ENCODE measurements at regions not wholly inside any gene's neighbourhood (a gene's known extent, or its start where the extent isn't known, plus 50 kb on each side); places are given as distances from the start of the nearest gene placed in this dataset.
A peak's percentile ranks its signal among the peaks of the same experiment; 100 is the strongest.
"Not testable (repeated sequence)": the region's sequence is repeated elsewhere in the genome, so short reads cannot be mapped to it uniquely, and the experiment has no call there.

DNA sequence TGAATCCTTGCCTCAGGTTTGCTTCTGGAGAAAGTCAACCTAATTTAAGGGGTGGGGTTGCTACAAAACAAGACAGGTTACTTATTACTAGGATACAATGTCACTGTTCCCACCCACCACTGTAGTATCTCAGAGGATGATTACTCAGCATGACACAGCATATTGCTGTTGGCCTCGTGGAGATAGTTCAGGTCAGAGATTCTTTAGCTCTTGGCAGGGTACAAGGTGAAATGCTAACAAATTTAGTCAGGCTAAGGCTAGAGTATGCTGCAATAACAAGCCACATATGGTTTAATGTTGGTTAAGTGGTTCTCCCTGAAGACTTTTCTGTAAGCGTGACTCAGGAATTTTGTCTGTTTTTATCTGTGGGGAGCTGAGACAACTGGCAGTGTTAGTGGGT, 161.8 kb downstream of the EDEM1 start:
- no peak for DNase-seq (ENCODE audit: low read depth)

DNA sequence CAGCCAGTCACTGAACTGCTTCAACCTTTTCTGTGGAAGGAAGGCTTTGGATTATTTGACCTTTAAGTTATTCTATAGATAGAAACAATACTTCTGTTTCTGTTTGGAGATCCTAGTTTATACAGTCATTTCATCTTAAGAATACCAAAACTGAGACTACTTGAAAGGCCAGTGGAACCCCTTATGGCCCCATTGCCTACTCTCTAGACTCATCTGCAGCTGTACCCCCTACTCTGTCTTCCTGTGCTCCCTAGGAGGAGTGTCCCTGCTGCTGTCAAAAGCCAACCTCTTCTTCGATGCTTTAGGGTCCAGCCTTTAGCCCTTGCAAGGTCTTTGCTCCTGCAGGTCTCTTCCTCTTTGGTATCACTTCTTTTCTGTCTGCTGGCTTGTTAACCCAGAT, 169.6 kb downstream of the EDEM1 start:
- no peak for DNase-seq (ENCODE audit: low read depth)

- DNase-seq (ENCODE audit: low read depth) = no peak
Measured at GRCh38 chr3:5358911-5359310, 171.4 kb downstream of the EDEM1 start.

- DNase-seq (ENCODE audit: low read depth) = no peak
Measured at GRCh38 chr3:5360453-5360852, 172.9 kb downstream of the EDEM1 start.

DNA sequence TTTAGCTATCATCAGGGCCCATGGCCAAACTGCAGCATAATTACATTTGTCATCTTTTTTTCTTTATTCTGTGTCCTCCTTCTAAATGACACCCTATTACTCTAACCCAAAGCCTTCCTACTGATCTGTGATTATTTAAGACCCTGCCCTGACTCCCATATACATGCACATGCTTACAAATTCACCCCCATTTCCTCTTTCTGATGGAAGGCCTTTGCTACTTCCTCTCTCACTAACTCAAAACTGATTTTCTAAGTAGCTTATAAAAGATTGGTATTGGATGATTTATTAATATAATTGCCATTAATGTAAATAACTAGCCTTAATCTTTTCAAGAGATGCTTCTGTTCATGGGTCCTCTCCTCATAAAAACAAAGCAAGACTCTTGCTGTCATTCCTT, 179.2 kb downstream of the EDEM1 start:
- no peak for DNase-seq (ENCODE audit: low read depth)

- DNase-seq (ENCODE audit: low read depth) = not testable (repeated sequence)
Measured at GRCh38 chr3:5371555-5371954, 184.0 kb downstream of the EDEM1 start.

DNA sequence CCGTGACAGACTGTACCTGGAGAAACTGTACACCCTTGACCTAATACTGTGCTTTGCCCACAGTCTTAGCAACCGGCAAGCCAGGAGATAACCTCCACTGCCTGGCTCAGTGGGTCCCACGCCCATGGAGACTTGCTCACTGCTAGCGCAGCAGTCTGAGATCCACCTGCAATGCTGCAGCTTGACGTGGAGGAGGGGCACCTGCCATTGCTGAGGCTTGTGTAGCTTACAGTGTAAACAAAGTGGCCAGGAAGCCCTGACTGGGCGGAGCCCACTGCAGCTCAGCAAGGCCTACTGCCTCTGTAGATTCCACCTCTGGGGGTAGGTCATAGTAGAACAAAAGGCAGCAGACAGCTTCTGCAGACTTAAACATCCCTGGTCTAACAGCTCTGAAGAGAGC, 189.3 kb downstream of the EDEM1 start:
- no peak for DNase-seq (ENCODE audit: low read depth)

- DNase-seq (ENCODE audit: low read depth) = not testable (repeated sequence)
Measured at GRCh38 chr3:5379266-5379665, 191.8 kb downstream of the EDEM1 start.

DNA sequence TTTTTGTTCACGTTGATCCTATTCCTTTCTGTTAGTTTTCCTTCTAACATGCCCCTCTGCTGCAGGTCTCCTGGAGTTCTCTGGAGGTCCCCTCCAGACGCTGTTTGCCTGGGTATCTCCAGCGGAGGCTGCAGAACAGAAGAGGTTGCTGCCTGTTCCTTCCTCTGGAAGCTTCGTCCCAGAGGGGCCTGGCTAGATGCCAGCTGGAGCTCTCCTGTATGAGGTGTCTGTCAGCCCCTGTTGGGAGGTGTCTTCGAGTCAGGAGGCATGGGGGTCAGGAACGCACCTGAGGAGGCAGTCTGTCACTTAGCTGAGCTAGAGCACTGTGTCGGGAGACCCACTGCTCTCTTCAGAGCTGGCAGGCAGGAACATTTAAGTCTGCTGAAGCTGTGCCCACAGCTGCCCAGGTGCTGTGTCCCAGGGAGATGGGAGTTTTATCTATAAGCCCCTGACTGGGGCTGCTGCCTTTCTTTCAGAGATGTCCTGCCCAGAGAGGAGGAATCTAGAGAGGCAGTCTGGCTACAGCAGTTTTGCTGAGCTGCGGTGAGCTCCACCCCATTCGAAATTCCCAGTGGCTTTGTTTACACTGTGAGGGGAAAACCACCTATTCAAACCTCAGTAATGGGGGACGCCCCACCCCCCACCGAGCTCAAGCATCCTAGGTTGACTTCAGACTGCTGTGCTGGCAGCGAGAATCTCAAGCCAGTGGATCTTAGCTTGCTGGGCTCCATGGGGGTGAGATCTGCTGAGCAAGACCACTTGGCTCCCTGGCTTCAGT, 196.2 kb downstream of the EDEM1 start:
- not testable (repeated sequence) for DNase-seq (ENCODE audit: low read depth)

DNA sequence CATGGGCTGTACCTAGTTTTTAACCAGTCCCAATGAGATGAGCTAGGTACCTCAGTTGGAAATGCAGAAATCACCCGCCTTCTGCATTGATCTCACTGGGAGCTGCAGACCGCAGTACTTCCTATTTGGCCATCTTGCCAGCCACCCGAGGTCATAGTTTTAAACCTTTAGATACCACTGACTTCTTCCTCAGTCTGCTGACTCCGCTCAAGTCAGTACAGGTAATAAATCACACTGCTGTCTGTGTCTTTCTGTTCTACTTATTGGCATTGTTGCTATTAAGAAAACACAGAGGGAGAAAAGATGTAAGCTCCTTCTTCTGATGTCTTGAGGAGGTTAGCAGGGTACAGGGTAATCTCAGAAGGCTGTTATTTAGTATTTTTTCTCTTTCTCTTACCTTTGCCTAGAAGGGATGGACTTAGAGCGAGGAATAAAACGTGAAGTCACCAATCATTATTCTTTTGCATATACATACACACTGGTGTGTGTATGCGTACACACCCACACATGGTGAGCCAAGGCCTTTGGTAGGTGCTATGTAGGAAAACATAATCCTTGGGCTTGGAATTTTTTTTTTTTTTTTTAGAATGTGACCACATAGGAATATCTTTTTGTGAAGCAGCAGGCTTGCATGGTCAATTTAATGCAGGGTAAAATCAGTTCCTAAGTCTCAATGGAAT, 197.2 kb downstream of the EDEM1 start:
- no peak for DNase-seq (ENCODE audit: low read depth)

DNA sequence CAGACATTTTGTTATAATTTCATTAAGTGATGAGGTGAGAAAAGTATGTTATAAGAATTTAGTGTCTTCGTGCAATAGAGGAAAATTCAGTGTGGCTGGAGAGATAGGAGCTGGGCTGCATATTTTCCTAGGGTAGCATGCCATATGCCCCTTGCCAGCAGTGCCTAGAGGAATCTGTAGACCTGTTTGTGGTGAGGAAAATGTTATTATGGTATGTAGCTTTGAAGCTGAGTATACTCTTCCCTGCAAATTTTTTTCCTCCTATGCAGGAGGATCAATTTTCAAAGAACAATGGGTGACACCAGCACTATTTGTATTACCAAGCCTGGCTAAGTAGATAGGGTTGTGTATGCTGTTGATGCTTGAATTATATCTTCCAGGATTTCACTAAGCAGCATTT, 200.6 kb downstream of the EDEM1 start:
- no peak for DNase-seq (ENCODE audit: low read depth)

GRCh38 chr3:5389057-5389456, 201.6 kb downstream of the EDEM1 start:
- DNase-seq (ENCODE audit: low read depth) = no peak

DNA sequence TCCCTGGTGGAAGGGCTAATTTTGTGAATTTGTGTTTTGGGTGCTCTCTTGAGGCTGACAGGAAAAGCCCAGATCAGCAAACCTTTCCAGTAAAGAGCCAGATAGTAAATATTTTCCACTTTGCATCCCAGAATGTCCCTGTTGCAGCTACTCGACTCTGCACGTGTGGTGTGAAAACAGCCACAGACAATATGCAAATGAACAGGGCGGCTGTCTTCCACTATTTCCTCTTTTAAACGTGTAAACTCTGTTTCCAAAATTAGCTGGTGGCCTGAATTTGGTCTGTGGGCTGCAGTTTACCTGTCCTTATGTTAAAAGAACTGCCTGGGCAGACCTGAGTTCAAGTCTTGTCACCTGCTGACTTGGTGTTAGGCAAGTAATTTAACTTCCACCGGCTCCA, 202.7 kb downstream of the EDEM1 start:
- no peak for DNase-seq (ENCODE audit: low read depth)

DNA sequence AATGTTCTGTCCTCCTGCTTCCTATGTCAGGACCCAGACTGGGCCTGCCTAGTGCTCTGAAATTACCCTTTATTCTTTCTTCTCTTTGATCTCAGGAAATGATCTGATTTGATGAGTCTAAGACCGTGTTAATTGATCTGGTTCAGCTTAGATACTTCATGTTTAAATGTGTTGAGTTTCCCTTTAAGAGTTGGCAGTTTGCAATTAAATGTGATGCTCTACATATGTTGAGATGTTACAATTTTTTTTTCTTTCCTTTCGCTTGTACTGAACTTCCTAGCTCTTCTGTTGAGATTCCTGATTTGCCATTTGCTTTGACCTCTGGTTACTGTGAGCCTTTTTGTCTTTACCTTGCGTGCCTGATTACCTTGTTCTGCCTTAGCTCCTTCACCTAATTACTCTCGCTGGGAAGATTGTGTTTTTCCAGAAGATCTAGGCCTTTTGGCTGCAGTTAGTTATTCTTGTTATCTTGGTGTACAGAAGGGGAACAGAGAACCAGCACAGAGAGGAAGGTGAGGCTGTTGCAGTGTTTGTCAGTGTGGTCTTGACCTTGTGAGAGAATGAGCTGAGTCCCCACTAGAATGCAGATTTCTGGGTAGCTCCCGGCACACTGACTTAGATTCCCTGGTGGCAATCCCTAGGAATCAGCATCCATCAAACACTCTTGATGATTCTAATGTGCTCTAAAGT, 203.6 kb downstream of the EDEM1 start:
- no peak for DNase-seq (ENCODE audit: low read depth)

- no peak for DNase-seq (ENCODE audit: low read depth)
Measured at GRCh38 chr3:5401002-5401401, 213.5 kb downstream of the EDEM1 start.

- DNase-seq (ENCODE audit: low read depth) = no peak
Measured at GRCh38 chr3:5404718-5405117, 217.2 kb downstream of the EDEM1 start.

GRCh38 chr3:5411786-5412185, 224.3 kb downstream of the EDEM1 start:
- DNase-seq (ENCODE audit: low read depth) = peak; percentile 18

DNA sequence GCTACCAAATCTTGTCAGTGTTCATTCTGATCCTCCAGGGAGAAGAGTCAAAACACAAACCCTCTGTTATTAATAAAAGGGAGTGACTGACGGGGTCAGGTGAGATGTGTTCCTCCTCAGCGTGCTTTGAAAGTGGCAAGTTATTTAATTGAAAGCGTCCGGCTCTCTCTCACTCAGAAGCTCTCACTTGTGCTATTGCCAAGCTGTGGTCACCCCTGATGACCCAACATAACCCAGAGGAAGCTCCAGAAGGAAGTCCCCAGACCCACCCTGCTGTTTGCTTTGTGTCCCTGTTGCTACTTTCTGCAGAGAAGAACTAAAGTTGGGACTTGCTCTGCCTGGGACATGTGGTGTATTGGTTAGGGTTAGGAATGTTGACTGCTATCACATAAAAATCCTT, 235.6 kb downstream of the EDEM1 start:
- peak; percentile 9 for DNase-seq (ENCODE audit: low read depth)

- DNase-seq (ENCODE audit: low read depth) = no peak
Measured at GRCh38 chr3:5423523-5423922, 236.0 kb downstream of the EDEM1 start.

DNA sequence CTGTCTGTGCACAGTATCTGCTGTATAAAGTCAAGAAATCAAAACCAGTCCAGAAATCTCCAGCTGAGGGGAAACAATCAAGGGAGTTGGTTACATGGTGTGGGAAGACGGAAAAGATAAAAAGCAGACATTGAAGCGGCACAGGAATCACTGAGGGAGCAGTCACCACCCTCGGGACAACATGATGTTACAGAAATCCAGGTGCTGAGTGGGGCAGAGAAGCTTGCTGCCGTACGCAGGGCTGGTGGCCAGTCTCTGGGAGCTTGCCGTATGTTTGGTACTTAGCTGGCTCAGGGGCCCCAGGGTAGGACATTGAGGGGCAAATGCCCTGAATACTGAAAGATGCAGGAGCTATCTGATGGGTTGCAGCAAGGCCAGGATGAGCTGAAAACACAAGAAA, 237.9 kb downstream of the EDEM1 start:
- DNase-seq (ENCODE audit: low read depth) = no peak

- DNase-seq (ENCODE audit: low read depth) = peak; percentile 69
Measured at GRCh38 chr3:5426094-5426883, 238.8 kb downstream of the EDEM1 start.

DNA sequence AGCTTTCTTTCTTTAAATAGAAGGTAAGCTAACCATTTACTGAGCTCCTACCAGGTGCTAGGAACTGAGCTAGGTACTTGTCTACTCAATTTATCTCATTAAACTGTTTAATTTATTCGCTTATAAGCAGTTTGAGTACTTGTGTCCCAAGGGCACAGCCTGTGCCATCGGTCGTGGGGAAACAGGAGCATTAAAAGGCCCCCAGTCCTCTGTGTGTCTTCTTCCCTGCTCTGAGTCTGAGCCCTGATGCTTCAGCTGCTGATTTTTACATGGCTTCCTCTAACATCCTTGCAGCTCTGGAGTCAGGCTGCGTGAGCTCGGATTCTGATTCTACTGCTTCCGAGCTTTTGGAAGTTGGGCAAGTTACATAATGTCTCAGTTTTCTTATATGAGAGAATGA, 239.5 kb downstream of the EDEM1 start:
- no peak for DNase-seq (ENCODE audit: low read depth)

Measured in myocyte (in vitro differentiated cells).